SKM-1 treated with dmso at 0.1 percent for 144 hours (cell line): ENCODE measurements at regions not wholly inside any gene's neighbourhood (a gene's known extent, or its start where the extent isn't known, plus 50 kb on each side); places are given as distances from the start of the nearest gene placed in this dataset.

Experiments
- DNase-seq: peaks from one replicate; lab custom pipeline; 2025; ENCODE audit not compliant: unreplicated experiment; lab: John Stamatoyannopoulos, UW

DNA sequence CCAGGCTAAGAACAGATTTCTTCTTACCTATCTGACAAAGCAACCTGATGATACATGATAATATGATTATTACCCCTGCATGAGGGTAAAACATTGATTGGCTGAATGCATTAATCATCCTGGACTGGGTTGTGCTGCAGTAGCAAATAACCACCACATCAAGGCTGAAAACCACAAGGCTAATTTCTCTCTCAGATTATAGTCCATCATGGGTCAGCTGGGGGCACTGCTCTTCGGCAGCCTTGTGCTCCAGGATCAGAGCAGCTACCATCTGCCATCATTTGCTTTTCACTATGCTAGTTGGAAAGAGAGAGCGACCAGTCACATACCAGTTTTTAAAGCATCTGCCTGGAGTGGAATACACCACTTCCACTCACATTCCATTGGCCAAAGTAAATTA is 383.5 kb downstream of the RASEF start:
- DNase-seq = no peak

DNA sequence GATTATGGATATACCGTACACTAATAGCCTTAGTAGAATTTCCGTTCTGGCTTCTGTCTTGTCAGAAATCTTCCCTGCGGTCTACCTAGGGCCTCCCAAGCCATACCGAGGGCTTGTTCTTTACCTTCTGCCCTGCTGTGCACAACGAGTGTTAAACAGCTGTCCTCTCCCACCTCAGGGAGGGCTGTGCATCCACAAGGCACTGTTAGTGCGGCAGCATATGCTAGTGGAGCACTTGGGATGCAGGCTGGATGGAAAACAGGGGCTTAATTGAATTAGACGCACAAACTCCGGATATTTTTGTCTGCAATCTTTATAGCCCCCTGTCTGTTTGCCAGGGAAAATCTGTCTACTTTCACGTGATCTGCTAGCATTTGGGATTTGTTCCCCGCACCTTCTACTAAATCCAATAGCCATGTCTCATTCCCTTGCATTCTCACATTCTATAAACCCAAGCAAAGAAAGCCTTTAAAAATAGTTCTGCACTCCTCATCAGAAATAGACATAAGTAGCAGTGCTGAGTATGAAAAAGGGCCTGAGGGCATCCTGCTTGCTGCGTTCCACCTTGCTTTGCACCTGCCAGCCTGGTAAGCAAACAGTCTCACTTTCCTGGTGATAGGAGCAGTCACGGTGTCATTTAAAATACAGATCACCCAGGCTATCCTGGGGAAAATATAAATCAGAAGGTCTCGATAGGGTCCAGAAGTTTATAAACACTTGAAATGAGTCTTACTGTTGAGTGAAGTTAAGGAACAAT is 382.6 kb downstream of the RASEF start:
- DNase-seq = no peak

- DNase-seq = no peak
Observed at GRCh38 chr9:82681809-82682208, 381.1 kb downstream of the RASEF start.

DNA sequence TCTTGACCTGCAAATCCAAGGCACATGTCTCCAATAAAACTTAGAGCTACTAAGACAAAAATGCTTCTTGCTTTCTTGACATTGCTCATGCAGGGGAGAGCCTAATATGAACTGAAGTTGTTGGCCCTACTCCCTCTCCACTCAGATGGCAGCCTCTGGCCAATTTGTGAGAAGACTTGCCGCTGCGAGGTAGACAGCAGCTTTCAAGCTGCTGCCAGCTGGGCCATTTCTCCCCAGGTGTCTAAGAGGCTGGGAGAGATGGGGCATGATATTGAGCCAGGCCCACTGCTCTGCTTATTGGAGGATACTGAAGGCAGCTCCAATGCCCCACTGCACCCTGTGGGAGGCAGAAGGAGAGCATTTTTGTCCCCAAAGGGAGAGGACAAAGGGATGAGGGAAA is 380.5 kb downstream of the RASEF start:
- DNase-seq = no peak

DNA sequence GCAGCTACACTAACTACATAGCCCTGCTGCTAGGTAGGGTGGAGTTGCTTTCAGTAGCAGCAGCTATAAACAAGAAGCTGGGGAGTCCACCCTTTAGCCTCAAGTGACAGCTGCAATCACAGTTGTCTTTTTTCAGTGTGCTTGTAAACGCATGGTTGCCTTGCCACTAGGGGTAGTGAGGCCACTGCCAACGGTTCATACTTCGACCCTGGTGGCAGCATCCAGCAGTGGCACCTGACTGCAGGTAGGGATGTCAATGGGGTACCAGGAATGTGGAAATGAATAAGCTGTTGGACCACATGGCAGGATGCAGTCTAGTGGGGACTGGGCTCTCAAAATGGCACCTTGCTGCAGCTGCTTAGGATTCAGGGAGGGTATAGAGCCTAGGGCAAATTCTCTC is 367.2 kb downstream of the RASEF start:
- DNase-seq = no peak

DNA sequence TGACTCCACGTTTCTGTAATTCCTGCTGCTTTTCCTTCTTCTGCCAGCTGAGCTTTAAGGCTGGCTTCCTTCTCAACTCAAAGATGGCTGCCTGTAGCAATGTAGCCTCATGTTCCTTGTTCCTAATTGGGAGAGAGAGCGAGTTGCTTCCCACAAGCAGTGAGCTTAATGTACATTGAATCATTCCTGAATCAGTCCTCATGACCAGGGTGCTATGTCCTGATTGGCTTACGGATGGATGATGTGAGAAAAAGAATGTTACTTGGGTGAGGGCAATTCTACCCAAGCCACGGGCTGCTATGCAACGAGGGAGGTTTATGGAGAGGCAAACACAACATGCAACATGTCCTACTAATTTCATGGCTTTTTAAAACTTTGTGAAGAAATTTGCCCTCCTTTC is 356.2 kb downstream of the RASEF start:
- DNase-seq = no peak

DNA sequence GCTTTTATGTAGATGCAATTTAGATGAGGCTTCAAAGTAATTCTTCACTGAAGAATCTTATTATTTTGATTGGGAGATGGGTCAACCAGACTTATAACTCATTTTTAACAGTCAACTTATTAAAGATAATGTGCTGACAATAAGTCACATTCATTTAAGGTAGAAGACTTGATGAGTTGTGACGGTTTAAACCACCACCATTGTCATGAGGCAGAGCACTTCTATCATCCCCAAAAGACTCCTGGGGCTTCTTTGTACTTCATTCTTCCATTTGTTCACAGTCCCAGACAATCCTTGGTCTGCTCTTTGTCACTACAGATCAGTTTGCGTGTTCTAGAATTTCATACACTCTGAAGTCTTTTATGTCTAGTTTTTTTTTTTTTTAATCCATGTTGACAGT is 346.1 kb downstream of the RASEF start:
- DNase-seq = no peak

- no peak for DNase-seq
Observed at GRCh38 chr9:82720515-82720914, 342.4 kb downstream of the RASEF start.

DNA sequence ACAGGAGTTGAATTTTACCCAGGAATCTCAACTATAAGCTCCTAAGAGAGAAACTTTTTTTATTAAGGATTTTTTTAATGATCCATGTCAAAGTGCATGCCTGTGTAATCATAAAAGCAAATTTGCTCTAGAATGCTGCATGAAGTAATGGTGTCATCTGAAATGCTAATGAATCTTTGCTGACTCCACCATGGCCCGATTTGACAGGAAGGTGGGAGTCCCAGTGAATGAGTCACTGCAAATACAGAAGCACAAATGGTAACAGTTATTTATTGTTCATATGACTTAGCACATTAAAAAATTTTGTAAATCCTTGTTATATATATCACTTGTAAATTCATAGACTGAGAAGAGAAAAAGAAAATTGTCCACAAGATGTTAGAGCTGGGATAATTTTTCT is 341.3 kb downstream of the RASEF start:
- no peak for DNase-seq

GRCh38 chr9:82722051-82722450 is 340.9 kb downstream of the RASEF start:
- DNase-seq = no peak

- DNase-seq = no peak
Observed at GRCh38 chr9:82722561-82722960, 340.4 kb downstream of the RASEF start.

GRCh38 chr9:82726424-82727276 is 336.3 kb downstream of the RASEF start:
- DNase-seq = no peak

DNA sequence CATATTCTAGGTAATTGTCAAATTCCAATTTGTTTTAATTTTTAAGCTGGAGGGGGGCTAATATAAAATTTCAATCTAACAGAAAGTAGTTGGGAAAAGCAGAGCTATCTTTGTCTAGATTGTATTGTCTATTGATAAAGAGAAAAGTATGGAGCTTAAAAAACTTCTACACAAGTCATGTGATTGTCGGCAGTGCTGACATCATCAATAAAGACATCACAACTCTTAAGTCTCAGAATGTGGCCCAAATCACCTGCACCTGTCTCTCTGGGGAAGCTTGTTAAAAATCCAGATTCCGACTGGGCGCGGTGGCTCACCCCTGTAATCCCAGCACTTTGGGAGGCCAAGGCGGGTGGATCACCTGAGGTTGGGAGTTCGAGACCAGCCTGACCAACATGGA is 333.8 kb downstream of the RASEF start:
- no peak for DNase-seq

DNA sequence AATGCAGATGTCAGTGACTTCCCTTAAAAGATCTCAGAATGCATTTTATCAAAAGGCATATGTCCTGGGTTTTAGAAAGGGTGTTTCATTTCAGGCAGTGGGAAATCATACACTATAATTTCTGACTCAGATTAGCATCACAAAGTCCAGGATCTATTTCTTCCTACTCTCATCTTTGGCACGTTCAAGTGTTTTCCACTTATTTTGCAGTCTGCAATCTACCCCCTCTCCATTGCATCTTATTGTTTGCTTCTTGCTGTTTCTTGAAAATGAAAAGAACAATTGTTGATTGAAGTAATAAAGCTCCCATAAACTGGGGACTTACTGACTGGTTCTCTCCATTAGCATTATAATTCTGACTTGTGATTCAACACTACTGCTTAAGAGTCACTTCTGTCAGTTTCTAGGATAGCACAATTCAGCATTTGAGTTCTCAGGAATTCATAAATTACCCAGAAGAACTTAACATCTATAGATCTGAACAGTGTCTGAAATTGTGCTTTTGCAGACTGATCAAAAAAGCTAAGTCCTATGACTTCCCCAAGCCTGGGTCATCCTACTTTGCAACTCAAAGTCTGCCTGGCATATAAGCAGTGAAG is 332.9 kb downstream of the RASEF start:
- DNase-seq = no peak

DNA sequence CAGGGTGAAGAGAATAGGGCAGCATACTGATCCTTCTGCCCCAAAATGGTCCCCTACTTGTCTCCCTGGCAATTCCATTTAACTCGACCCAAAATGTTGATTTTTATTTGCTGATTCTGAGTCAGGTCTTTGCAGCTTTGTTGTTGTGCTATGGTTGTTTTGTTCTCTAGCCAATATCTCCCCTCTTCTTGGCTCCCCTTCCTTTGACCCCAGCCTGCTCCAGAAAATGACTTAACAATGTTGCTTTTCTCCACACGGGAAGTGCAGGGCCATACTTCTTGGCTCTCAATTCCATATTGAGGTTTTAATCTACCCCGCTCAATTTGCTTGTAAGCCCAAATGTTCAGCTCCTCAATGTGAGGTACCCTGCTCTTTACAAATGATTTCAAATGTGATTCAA is 330.0 kb downstream of the RASEF start:
- DNase-seq = no peak

GRCh38 chr9:82736126-82736525 is 326.8 kb downstream of the RASEF start:
- DNase-seq = no peak

DNA sequence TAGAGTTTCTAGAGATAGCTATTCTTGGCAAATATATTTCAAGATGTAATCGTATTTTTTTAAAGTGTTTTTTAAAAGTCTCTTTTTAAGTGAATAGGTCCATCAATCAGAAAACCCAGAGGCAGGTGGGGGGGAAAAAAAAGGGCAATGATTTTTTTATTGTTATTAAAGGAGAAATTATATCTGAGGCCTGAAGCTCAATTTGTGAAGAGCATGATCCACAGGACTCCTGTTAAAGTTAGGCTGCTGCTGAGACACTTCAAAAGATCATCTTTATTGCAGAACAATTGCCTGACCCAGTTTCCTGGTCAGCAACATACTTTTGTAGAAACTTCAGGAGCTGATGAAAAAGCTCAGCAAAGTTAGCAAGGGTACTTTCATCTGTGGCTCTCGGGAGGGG is 326.2 kb downstream of the RASEF start:
- DNase-seq = no peak

- DNase-seq = no peak
Observed at GRCh38 chr9:82745919-82746318, 317.0 kb downstream of the RASEF start.

DNA sequence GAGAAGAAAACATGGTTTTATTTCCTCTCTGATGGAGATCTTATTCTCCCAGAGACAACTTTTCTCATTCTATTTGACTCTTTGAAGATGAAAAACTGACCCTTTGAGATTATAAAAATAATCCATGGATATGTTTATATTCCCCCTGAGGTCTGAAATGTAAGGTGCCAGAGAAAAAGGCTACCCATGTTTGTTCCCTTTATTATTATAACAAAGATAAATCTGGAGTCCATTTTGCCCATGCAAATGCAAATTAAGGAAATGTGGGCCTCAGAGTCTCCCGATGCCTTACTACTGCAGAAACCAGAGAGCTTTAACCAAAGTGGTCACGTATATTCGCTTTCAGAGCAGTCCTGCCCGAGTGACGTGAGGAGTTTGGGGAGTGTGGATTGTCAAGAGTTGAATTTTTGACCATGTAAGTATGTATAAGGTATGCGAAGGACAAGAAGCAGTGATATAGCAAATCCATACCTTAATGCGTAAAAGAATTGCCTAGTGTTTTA is 312.5 kb downstream of the RASEF start:
- DNase-seq = no peak

- no peak for DNase-seq
Observed at GRCh38 chr9:82757924-82758323, 305.0 kb downstream of the RASEF start.

DNA sequence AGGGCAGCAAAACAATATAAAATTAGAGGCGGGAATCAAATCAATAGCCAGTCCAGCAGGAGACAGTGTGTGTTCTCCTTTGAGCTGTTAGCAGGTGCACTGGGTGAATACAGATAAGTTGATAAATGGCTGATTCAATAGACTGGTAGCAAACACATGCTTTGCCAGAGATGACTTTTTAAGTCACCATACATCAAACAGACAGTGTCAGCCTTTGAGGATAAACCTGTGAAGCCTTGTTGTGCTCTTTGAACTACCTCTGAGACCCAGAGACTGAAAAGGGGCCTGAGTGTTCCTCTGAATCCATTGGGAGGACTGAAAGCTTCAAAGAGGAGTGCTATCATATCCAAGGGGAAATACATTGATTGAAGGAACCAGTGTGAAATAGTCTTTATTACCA is 301.9 kb downstream of the RASEF start:
- no peak for DNase-seq

DNA sequence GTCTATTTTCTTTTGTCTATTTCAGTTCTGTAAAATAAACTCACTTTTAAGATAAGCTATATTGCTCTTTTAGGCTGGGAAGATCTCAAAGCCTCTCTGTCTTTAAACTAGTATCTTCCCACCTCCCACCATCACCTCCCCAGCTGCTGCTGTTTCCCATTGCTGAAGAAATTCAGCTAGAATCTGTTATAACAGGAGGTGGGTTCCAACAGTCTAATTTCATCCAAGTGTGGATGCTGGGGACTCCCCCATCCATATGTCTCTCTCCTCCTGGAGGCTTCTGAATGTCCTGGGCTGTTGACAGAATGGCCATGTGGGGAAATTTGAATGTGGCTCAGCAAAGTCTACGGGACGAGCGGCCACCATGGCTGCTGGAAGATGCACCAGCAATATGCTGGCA is 301.0 kb downstream of the RASEF start:
- DNase-seq = no peak
